ENCODE measurements at regions not wholly inside any gene's neighbourhood (a gene's known extent, or its start where the extent isn't known, plus 50 kb on each side); places are given as distances from the start of the nearest gene placed in this dataset.
"Not testable (repeated sequence)": the region's sequence is repeated elsewhere in the genome, so short reads cannot be mapped to it uniquely, and the experiment has no call there.

DNA sequence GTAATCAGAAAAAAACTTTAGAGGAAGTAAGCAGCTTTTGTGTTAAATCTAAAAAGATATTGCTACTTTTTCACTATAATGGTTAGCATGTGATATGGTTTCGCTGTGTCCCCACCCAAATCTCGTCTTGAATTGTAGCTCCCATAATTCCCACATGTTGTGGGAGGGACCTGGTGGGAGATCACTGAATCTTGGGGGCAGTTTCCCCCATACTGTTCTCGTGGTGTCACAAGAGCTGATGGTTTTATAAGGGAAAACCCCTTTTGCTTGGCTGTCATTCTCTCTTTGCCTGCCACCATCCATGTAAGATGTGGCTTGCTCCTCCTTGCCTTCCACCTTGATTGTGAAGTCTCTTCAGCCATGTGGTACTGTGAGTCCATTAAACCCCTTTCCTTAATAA, 117.1 kb downstream of the KCNJ2 start:
- no peak for DNase-seq (ENCODE audit: low read depth)

GRCh38 chr17:70288540-70289290, 119.4 kb downstream of the KCNJ2 start:
- no peak for DNase-seq (ENCODE audit: low read depth)

GRCh38 chr17:70290770-70291169, 121.4 kb downstream of the KCNJ2 start:
- DNase-seq (ENCODE audit: low read depth) = no peak

- no peak for DNase-seq (ENCODE audit: low read depth)
Measured at GRCh38 chr17:70292366-70292765, 123.0 kb downstream of the KCNJ2 start.

GRCh38 chr17:70293564-70294310, 124.4 kb downstream of the KCNJ2 start:
- not testable (repeated sequence) for DNase-seq (ENCODE audit: low read depth)

DNA sequence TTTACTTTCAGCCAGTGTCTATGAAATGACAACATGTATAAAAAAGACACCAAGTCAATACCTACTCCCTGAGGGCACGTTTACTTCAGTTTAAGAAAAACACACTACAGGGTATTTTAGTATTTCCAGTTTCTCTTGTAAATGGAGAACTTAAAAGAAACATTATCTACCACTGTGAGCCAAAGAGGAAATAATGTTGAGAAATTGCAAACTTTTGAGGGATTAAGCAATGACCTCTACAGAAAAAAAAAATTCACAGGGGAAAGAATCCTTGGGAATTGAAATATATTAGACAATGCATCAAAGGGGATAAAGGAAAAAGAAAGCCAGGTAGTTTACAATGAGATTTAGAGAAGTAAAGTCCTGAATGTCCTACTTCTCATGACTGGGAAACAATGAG, 126.0 kb downstream of the KCNJ2 start:
- no peak for DNase-seq (ENCODE audit: low read depth)

- no peak for DNase-seq (ENCODE audit: low read depth)
Measured at GRCh38 chr17:70295731-70296130, 126.4 kb downstream of the KCNJ2 start.

- no peak for DNase-seq (ENCODE audit: low read depth)
Measured at GRCh38 chr17:70296456-70296855, 127.1 kb downstream of the KCNJ2 start.

GRCh38 chr17:70297397-70297796, 128.1 kb downstream of the KCNJ2 start:
- DNase-seq (ENCODE audit: low read depth) = no peak

- DNase-seq (ENCODE audit: low read depth) = no peak
Measured at GRCh38 chr17:70298929-70299531, 129.7 kb downstream of the KCNJ2 start.

- no peak for DNase-seq (ENCODE audit: low read depth)
Measured at GRCh38 chr17:70307430-70308225, 138.3 kb downstream of the KCNJ2 start.

- no peak for DNase-seq (ENCODE audit: low read depth)
Measured at GRCh38 chr17:70308618-70309017, 139.3 kb downstream of the KCNJ2 start.

GRCh38 chr17:70310221-70310672, 140.9 kb downstream of the KCNJ2 start:
- DNase-seq (ENCODE audit: low read depth) = no peak

GRCh38 chr17:70313086-70313852, 143.9 kb downstream of the KCNJ2 start:
- DNase-seq (ENCODE audit: low read depth) = no peak

DNA sequence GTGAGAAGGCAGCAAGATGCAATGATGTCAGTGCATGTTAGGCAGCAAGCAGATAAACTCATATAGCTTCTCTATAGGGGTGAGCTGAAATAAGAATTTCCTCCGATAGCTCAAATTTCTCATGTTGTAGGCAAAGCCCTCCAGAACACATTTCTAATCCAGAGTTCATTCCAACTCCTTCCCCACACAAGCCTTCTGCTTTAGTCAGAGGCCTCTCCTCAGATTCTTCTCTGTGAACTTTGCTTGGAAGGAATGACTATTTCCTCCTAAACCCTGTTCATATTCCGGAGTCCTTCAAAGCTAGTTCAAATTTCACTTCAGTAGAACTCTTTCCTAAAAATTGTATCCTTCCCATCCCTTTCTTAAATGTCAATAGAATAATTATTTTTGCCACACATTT, 144.8 kb downstream of the KCNJ2 start:
- DNase-seq (ENCODE audit: low read depth) = no peak

DNA sequence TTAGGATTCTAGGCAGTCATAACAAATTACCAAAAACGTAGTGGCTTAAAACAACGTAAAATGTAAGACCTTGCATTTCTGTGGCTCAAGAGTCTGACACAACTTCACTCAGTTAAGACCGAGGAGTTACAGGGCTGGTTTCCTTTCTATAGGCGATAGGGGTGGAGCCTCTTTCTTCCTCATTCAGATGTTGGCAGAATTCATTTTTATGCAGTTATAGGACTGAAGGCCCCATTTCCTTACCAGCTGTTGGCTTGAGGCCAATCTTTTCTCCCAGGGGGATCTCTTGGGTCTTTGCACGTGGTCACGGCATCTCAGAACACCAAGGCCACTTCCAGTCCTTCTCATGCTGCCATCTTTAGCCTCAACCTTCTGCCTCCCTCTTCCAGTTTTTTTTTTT, 145.2 kb downstream of the KCNJ2 start:
- no peak for DNase-seq (ENCODE audit: low read depth)

DNA sequence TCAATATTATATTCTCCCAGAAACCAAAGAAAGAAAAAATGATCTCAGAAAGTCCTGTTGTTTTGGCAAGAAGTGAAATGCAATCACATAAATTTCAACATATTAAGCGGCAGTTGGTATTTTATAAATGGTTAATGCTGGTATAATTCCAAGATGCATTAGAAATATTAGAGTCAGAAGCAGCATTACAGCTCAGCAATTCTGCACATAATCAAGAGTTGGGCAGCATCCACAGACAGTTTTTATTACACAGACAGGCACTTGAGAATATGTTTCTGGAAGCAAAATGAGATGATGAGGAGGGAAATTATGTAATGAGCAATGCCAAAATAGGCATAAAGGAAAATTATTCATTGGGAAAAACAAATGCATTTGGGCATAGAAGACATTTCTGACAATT, 148.1 kb downstream of the KCNJ2 start:
- DNase-seq (ENCODE audit: low read depth) = no peak

DNA sequence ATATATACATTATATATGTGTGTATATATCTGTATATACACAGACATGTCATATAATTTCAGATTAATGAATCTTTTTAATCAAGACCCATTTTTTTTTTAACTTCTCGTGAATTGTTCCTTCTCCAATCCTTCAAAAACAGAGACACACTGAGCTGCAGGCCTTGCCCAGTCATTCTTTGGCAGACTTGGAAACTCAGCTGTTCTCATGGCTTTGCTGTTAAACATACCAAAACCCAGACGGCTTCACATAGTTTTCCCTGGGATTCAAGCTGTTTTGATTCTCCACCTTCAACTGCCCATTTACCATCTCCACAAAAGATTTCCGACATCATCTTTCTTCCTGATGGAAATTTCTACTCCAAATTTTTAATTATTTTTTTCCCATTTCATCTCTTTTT, 148.7 kb downstream of the KCNJ2 start:
- no peak for DNase-seq (ENCODE audit: low read depth)

DNA sequence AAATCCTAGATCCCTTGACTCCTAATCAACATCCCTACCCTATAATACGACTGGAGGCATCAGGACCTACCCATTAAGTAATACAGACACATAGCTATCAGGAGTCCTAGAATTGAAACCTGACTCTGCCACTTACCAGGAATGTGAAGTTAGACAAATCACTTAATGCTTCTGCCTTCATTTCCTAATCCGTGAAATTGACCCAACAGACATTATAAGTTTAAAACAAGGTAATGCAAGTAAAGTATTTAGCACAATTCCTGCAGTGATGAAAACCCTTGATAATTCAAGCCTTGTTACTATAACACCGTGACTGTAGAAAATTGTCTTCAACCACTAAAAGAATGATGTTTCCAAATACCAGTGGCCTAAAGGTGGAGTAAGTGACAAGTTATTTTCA, 150.2 kb downstream of the KCNJ2 start:
- no peak for DNase-seq (ENCODE audit: low read depth)

- DNase-seq (ENCODE audit: low read depth) = no peak
Measured at GRCh38 chr17:70320673-70321345, 151.5 kb downstream of the KCNJ2 start.

DNA sequence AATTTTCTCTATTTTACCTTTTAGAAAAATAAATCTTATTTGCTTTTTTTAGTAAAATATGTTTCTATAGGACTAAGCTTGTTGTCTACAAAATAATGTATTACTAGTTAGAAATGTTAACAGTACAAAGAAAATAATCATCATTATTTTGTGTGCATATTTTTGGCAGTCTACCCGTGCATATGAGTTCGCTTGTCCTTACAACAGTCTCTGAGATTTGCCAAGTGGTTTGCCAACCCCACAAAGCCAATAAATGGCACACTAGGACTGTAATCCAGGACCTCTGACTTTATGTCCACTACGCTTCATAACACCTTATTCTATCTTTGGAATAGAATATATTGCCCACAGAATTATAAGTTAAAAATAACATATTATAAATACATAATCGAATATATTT, 152.0 kb downstream of the KCNJ2 start:
- DNase-seq (ENCODE audit: low read depth) = no peak
